GM19438 (cell line): ENCODE measurements at regions not wholly inside any gene's neighbourhood (a gene's known extent, or its start where the extent isn't known, plus 50 kb on each side); places are given as distances from the start of the nearest gene placed in this dataset.
"Not testable (repeated sequence)": the region's sequence is repeated elsewhere in the genome, so short reads cannot be mapped to it uniquely, and the experiment has no call there.

Experiments used
- ATAC-seq: cut with Tn5 transposase; IDR thresholded peaks from one replicate; pipeline ENCODE4 v1.9.1; 2021; ENCODE audit warnings: low read depth; ENCODE audit not compliant: unreplicated experiment

DNA sequence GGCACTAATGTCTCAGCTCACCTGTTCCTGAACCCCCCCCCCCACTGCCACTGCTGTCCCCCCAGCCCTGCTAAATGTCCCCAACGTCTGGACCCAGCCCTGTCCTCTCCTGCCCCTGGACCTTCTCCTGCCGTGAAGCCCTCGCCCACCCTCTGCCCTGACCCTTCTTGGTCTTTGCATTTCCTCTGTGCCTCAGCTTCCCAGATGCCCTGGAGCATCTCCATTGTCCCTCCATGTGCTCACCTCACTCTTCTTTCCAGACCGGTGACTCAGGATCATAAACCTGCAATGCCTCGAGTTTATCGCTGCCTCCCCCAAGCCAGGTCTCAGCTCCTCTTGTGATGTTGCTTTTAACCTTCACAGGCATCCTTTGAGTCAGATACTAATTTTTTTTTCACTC, 416.4 kb downstream of the BRD1 start:
- no peak for ATAC-seq

DNA sequence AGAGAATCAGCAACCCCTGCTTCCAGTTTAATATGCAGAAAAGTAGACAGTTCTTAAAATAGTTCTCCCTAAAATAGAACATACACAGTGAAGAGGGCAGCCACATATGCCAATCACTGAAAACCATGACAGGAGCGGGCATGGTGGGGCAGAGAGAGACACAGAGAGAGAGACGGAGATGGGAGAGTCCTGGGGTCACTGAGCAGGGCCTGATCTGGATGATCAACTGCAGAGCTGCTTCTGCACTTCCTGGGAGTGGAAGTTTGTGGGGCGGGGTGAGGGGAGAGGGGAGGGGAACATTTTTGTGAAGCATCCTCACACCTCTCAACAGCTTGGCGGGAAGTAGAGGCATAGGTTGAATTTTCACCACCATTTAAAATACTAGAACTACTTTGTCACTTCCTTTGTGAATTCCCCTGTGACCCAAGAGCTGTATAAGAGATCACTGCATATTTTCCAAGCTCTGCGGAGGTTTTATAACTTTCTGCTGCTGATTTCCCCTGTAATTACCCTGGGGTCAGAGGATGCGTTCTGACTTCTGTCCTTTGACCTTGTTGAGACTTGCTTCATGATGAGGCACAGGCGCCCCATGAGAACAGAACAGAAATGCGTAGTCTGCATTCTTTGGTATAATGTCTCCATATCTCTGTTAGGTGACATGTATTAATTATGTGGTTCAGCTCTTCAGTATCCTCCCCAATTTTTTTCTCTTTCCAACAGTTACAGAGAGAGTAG, 419.4 kb downstream of the BRD1 start:
- ATAC-seq: no peak

DNA sequence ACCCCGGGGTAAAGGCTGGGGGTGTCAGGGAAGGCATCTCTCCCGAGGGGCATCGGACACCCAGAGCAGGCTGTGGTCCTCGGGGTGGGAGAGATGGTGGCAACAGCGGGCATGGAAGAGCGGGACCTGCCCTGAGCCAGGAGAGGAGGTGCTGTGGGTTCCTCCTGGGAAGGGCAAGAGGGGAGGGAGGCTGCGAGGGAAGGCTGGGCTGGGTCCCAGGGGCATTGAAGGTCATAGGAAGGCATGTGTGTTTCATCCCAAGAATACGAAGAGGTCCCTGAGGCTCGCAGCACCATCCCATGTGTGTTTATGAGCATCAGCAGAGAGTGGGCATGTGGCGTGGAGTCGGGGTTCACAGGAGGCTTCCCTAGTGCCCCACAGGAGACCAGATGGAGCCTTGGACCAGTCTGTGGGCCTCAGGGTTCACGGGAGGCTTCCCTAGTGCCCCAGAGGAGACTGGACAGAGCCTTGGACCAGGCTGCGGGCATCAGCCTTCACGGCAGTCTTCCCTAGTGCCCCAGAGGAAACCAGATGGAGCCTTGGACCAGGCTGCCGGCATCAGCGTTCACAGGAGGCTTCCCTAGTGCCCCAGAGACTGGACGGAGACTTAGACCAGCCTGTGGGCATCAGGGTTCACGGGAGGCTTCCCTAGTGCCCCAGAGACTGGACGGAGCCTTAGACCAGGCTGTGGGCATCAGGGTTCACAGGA, 420.6 kb downstream of the BRD1 start:
- ATAC-seq: no peak

DNA sequence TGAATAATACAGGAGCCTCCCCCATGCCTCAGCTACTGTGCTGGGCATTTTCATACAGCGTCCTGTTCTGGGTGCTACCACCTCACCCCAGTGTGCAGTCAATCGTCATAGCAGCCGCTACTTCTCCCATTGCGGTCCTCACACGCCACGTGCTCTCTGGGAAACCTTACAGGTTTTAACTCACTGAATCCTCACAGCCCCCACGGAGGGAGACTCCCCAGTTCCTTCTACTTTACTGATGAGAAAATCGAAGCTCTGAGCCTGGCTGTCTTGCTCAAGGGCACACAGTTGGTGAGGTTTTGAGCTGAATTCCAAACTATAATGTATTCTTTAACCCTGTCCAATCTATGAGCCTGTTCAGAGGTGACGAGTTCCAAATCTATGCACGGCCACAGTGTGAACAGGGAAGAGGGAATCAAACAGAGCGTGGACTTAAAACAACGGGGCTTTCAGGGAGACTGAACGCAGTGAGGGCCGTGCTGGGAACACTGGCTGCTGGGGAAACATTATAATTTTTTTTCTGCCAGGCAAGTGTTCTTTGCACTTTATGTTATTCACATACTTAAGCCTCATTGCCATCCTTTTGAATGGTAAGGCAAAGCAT, 421.5 kb downstream of the BRD1 start:
- ATAC-seq: no peak

DNA sequence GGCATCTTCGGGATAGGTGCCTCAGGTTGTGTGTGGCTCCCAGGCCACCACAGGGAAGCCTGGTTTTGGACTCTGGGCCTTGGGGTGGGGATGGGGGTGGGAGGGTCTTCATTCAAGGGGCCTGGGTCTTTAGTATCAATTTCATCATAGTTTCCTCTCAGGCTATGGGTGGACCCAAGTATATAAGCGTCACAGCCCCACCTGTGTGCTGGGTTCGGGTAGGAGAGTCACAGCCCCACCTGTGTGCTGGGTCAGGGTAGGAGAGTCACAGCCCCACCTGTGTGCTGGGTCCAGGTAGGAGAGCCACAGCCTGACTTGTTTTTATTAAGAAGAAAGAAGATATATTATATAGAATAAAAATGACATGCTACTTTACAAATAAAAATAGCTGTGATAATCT, 422.1 kb downstream of the BRD1 start:
- ATAC-seq: no peak

DNA sequence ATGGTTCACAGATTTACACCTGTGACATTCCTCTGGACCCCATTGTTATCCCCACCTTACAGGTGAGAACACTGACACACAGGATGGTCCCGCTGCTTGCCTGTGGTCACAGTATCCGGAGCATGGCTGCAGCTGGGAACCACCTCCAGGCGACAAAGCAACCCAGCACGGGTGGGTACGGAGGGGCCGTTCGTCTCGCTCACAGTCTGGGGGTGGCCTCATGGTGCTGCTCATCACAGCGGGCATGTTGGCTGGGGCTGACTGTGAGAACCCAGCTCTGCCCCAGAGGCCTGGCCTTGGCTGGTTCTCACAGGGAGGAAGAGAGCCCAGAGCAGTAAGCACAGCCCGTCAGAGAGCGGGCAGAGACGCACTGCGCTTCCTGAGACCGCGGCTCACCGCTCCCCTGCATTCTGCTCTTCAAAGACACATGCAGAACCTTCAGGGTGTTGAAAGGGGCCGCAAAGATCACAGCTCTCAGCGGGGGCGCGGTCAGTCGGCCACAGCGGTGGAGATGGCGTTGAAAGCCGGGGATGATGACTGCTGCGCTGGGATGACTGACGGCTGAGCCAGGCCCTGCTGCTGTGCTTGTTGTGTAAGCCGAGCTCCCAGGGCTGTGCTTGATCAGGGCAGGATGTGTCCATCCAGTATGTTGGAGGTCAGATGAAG, 423.0 kb downstream of the BRD1 start:
- no peak for ATAC-seq

DNA sequence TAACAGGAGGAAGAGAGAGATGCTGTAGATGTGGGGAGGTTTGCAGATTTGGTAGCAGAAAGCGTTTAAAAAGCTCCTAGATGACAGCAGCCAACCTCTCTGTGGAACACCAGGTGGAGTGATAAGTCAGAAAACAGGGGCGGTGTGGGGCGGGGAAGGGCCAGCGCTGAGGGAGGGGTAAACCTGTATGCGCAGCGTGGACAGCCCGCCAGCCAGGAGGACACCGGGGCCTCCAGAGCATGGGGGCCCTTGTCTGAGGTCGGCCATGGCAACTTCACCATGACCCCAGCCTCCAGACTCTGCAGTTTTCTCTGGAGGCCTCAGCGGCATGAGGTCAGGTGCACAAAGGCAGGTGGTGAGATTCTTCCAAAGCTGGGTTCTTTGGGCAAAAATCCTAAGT, 423.7 kb downstream of the BRD1 start:
- ATAC-seq: no peak

DNA sequence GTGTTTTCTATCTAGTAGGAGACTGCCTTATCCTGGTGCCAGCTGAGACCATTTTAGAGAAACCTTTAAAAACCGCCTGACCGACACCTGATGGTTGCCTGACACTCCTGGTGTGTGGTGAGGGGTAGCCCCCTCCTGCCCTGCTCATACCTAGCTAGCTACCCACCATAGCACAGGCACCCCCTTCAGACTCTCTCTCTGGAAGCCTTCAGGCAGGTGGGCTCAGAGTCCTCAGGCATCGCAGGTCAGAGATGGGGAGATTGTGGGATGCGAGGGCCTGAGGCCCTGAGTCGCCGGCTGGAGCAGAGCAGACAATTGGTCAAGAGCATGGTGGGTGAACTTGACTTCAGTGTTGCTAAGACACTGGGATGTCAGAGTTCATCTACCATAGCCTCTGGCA, 424.6 kb downstream of the BRD1 start:
- no peak for ATAC-seq

DNA sequence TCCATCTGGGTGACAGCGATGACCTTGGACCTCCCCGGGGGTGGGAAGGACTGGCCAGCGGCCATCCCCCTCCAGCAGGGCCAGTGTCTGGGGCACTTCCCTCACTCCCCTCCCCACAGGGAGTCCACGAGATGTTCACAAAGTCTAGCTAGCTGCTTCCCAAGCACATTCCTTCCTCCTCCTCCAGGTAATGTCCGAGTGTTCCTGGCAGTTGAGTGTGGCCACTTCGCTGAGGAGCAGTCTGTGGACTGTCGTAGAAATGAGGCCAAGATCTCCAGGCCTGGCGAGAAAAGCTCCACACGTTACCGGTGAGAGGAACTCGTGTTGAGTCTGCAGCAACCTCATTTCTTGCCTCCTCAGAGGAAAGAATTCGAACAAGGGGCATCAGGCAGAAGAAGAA, 425.5 kb downstream of the BRD1 start:
- no peak for ATAC-seq

DNA sequence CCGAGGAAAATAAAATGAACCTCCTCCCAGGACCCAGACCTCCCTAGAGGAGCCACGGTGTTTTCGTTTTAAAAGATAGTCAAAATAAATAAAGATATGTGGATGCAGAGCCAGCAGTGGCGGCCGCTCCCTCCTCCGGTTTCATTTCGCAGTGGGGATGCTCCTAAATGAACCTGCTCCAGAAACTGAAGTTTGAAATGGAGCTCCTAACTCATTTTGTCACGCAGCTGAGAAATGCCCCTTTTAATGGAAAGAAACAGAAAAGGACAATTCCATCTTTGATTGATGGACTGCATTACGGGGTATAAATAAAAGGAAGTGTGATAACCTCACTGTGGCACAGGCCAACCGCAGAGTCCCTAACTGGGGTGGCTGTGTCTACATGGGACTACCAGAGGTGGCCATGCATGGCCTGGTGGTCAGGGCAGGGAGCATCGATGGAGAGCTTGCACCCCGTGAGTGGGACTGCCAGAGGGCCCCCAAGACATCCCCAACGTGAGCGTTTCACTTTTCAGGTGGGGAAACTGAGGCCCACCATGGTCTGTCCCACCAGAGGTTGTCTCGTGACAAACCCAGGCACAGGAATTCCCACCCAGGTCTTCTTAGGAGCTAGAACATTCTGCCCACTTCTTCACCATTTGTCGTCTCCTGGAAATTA, 426.6 kb downstream of the BRD1 start:
- ATAC-seq: no peak

DNA sequence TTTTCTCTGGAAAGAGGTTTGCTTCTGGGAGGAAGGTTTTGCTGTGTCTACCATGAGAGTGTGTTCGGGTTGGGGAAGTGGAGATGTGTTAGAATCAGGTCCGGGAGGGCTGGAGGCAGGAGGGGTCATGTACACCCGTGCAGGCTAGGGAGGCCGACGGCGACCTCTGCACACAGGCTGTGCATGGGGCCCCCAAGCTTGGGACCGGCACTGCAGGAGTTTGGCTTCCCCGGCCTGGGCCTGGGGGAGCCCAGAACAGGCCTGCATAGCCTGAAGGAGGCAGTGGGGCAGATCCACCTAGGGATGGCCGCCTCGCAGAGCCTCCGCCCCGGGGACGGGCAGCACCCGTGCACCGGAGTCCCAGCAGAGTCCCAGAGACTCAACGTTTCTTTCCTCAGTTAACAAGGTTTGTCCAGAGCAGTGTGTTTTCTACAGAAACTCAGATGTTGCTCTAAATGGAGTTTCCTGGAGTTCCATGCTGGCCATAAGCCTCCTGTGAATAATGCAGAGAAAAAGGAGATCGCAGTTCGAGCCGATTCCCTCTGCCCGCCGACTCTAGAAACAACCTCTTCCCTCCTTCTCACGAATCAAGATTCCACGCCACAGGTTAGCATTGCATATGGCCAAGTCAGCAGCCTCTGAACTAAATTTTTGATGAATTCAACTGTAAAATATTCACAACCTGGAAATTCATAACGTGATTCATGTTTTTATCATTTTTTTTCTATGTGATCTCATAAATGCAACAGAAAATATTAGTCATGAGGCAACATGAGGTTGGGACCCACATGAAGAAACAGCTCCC, 427.3 kb downstream of the BRD1 start:
- no peak for ATAC-seq

DNA sequence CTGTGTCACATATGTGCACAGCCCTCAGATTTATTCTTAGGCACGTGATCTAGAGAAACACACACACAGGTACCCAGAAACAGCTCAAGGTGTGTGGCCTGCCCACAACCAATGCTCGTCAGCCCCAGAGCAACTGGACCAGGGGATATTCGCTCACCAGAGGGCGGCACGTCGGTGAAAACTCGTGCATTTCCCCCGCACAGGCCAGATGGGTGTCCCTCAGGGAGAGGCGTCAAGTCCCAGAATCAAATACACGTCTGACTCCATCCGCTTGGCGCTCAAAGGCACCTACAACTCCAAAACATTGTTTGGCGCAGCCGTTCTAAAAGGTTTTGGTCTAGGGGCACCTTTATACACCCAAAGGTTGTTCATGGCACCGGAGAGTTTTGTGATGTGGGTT, 429.0 kb downstream of the BRD1 start:
- no peak for ATAC-seq

DNA sequence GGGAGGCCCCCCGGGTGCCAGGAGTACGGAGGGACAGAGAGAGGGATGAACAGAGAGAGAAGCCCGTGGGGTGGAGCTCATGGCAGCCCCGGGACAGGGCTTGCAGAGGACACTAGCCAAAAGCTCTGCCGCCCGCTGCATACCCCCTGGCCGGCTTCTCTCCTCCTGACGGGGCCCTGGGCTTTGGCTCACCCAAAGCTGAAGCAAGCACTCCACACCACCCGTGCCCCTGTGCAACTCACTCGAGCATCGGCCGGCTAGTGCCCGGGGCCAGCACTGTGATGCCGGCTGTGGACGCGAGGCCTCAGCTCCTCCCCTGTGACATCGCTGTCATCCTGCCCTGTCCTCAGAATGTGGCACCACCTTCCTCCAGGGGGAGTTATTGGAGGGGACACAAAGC, 429.6 kb downstream of the BRD1 start:
- no peak for ATAC-seq

DNA sequence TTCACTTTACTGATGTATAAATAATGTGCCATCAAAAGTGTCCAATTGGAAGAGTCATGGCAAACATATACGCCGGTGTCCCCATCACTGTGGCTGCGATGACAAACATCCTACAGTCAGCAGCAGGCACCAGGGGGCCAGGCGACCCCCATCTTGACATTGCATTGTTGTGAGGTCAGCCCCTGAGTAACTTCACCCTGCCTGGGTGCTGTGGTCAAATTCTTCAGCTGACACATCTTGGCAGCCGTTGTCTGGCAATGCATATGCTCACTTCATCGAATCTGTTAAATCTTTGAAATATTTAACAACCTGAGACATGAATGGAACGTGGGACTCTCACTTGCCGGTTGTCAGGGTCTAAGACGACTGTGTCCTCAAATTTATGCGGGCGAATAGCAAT, 430.9 kb downstream of the BRD1 start:
- no peak for ATAC-seq

DNA sequence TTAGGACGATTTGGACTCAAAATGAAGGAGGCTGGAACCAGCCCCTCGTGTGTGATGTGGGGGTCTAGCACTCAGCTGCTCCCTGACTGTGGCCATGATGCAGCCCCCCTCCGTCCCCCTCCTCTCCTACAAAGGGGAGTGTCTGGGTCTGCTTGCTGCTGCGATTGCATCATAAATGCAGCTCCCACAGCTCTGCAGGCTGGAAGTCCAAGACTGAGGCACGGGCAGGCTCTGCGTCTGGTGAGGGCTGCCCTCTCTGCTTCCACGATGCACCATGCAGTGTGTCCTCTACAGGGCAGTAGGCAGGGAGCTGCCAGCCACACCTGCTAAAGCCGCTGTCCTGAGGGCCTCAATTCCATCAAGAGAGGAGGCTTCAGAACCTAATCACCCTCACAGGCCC, 432.1 kb downstream of the BRD1 start:
- no peak for ATAC-seq

DNA sequence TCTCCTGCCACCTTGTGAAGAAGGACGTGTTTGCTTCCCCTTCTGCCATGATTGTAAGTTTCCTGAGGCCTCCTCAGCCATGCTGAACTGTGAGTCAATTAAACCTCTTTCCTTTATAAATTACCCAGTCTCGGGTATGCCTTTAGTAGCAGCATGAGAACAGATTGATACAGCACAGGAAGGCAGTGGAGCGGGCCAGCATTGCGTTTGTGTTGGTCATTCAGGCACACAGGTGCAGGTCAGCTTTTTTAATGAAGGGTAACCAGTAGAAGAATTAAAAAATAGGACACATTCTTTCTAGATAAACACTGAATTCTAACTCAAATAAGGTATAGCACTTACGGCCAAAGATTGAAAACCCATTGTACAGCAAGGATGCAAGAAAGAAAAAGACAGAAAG, 432.6 kb downstream of the BRD1 start:
- ATAC-seq: not testable (repeated sequence)

DNA sequence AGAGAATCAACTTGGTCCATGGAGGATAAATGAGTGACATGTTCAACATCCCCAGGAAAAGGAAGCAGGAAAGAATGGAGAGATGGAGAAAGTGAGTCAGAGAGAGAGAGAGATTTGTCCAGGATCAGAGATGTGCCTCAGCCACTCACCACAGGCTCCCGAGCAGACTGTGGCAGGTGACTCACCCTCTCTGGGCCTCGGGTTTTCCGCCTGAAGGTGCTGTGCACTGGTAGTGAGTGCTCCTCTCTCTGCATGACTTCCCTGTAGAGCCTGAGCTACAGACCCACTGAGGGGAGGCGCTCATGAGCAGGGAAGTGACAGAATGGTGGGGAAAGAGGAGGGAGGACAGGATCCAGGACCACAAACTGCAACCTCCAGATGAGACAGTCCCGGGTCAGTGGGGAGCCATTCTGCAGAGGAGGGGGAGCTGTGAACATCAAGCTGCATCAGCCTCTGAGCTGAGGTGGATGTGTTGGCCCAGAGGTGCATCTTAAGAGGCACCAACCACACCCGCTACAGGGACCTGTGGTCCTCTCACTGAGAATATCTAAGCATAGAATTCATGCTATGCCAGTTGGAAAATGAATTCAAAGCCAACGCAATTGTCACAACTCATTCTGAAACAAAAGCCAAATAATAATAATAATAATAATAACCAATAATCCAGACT, 433.4 kb downstream of the BRD1 start:
- no peak for ATAC-seq

DNA sequence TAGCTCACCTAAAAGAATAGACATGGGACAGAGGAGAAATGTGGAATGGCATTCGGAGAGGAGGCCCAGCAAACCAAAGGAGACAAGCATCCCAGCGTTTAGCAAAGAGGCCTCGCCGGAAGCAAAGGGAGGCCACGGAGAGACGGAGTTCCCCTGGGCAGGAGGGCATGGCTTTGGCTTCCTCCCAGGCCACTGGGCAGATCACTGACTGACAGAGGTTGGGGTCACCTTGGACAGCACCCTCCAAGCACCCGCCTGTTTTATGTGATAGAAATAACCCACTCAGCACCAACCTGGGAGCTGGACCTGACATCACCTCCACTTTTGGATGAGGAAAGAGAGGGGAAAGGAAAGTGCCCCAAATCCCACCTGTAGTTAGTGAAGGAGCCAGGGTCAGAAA, 434.1 kb downstream of the BRD1 start:
- ATAC-seq: no peak

DNA sequence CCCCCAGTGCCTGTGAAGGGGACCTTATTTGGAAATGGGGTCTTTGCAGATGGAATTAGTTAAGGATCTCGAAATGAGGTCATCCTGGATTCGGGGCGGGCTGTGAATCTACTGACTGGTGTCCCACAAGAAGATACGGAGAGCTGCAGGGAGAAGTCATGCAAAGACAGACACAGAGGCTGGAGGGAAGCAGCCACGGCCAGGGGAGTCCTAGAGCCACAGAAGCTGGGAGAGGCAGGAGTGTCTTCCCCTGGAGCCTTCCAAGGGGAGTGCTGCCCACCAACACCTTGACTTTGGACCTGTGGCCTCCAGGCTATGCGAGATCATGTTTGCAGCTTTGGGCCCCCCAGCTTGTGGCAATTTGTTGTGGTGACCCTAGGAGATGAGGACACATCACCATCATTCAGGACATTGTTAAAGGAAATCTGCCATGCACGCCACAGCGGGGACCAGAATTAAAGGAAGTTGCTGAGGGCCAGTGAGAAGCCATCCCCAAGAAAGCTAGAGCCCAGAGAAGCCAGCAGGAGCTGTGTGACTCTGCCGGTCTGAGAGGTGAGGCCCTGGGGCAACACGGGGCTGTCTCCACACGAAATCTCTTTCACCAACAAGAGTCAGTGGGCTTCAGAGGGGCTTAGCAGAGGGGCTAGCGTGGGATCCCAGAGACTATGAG, 434.7 kb downstream of the BRD1 start:
- ATAC-seq: no peak
